Mesothelial cell of epicardium (in vitro differentiated cells): ENCODE measurements at regions not wholly inside any gene's neighbourhood (a gene's known extent, or its start where the extent isn't known, plus 50 kb on each side); places are given as distances from the start of the nearest gene placed in this dataset.

ENCODE experiments used
- DNase-seq, 2 experiments: peaks; one replicate each; pipeline ENCODE4 v3.0.0; 2021; ENCODE audit warnings: low spot score in 2 of 2; ENCODE audit not compliant: unreplicated experiment in 2 of 2
- H3K27ac Mint-ChIP-seq: 2 replicates; pipeline ENCODE4 v1.8.0; 2021; ENCODE audit warnings: mixed read lengths
- H3K27me3 Mint-ChIP-seq: 2 replicates; pipeline ENCODE4 v1.8.0; 2021; ENCODE audit warnings: low read depth, mixed read lengths
- H3K36me3 Mint-ChIP-seq: 2 replicates; pipeline ENCODE4 v1.8.0; 2021; ENCODE audit warnings: mixed read lengths
- H3K4me1 Mint-ChIP-seq: 2 replicates; pipeline ENCODE4 v1.8.0; 2021; ENCODE audit warnings: mixed read lengths
- H3K4me3 Mint-ChIP-seq: 2 replicates; pipeline ENCODE4 v1.8.0; 2021; ENCODE audit warnings: mild to moderate bottlenecking, moderate library complexity, mixed read lengths
- H3K9me3 Mint-ChIP-seq: 2 replicates; pipeline ENCODE4 v1.8.0; 2021; ENCODE audit warnings: mixed read lengths
- TF ChIP-seq, protein P1 (sequence below): fragments of 200-600 bp; sonication (generic); IDR thresholded peaks from one replicate; pipeline ENCODE4 v1.5.0; 2021; ENCODE audit warnings: antibody characterized with exemption; ENCODE audit not compliant: unreplicated experiment

- no peak overlapping the region for H3K4me3 Mint-ChIP-seq
- no peak for DNase-seq
- TF ChIP-seq, protein P1, sequence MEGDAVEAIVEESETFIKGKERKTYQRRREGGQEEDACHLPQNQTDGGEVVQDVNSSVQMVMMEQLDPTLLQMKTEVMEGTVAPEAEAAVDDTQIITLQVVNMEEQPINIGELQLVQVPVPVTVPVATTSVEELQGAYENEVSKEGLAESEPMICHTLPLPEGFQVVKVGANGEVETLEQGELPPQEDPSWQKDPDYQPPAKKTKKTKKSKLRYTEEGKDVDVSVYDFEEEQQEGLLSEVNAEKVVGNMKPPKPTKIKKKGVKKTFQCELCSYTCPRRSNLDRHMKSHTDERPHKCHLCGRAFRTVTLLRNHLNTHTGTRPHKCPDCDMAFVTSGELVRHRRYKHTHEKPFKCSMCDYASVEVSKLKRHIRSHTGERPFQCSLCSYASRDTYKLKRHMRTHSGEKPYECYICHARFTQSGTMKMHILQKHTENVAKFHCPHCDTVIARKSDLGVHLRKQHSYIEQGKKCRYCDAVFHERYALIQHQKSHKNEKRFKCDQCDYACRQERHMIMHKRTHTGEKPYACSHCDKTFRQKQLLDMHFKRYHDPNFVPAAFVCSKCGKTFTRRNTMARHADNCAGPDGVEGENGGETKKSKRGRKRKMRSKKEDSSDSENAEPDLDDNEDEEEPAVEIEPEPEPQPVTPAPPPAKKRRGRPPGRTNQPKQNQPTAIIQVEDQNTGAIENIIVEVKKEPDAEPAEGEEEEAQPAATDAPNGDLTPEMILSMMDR = no peak
- H3K36me3 Mint-ChIP-seq = no peaks in the 10 kb centered on the region
- no peaks in the 10 kb centered on the region for H3K27me3 Mint-ChIP-seq
- no peaks in the 10 kb centered on the region for H3K9me3 Mint-ChIP-seq
- no peak overlapping the region for H3K27ac Mint-ChIP-seq
- no peaks in the 10 kb centered on the region for H3K4me1 Mint-ChIP-seq
Observed at GRCh38 chr3:86739244-86739643, 251.7 kb downstream of the VGLL3 start.

- no peaks in the 10 kb centered on the region for H3K4me1 Mint-ChIP-seq
- no peaks in the 10 kb centered on the region for H3K9me3 Mint-ChIP-seq
- H3K27ac Mint-ChIP-seq = no peak overlapping the region
- no peak for DNase-seq
- TF ChIP-seq, protein P1 = no peak
- H3K27me3 Mint-ChIP-seq = no peaks in the 10 kb centered on the region
- H3K36me3 Mint-ChIP-seq = no peaks in the 10 kb centered on the region
- no peak overlapping the region for H3K4me3 Mint-ChIP-seq
Observed at GRCh38 chr3:86738684-86739083, 252.3 kb downstream of the VGLL3 start.

- no peaks in the 10 kb centered on the region for H3K36me3 Mint-ChIP-seq
- DNase-seq = no peak
- no peak overlapping the region for H3K4me3 Mint-ChIP-seq
- TF ChIP-seq, protein P1 = no peak
- no peak overlapping the region for H3K27ac Mint-ChIP-seq
- no peaks in the 10 kb centered on the region for H3K27me3 Mint-ChIP-seq
- H3K4me1 Mint-ChIP-seq = no peaks in the 10 kb centered on the region
- H3K9me3 Mint-ChIP-seq = peaks cover 2% of the 10 kb centered on the region
Observed at GRCh38 chr3:86737517-86737916, 253.4 kb downstream of the VGLL3 start.

DNA sequence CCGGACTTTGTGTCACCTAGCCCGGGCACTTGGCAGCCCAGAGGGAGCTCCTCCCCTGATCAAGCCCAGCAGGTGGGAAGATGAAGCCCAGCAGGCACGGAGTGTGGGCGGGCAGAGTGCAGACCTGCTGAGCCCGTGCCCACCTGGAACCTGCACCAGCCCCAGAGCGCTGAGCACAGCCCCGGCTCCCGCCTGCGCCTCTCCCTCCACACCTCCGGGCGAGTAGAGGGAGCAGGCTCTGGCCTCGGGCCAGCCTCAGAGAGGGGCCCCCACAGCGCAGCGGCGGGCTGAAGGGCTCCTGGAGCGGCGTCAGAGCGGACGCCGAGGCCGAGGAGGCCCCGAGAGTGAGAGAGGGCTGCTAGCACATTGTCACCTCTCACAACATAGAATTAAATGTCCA is 257.7 kb downstream of the VGLL3 start:
- Mint-ChIP-seq H3K27me3 (no peaks in the 10 kb centered on the region), H3K4me1 (no peaks in the 10 kb centered on the region), H3K36me3 (no peaks in the 10 kb centered on the region), H3K27ac (no peak overlapping the region), H3K9me3 (peaks cover 13% of the 10 kb centered on the region), H3K4me3 (no peak overlapping the region)
- TF ChIP-seq, protein P1 = no peak
- no peak for DNase-seq

DNA sequence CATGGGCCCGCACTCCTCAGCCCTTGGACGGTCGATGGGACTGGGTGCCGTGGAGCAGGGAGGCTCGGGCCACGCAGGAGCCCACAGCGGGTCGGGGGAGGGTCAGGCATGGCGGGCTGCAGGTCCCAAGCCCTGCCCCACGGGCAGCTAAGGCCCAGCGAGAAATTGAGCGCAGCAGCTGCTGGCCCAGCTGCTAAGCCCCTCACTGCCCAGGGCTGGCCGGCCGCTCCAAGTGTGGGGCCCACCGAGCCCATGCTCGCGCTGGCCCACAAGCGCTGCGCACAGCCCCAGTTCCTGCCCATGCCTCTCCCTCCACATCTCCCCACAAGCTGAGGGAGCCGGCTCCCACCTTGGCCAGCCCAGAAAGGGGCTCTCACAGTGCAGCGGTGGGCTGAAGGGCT is 259.4 kb downstream of the VGLL3 start:
- TF ChIP-seq, protein P1 = no peak
- no peaks in the 10 kb centered on the region for H3K36me3 Mint-ChIP-seq
- no peaks in the 10 kb centered on the region for H3K27me3 Mint-ChIP-seq
- no peak overlapping the region for H3K4me3 Mint-ChIP-seq
- no peak overlapping the region for H3K27ac Mint-ChIP-seq
- DNase-seq = no peak
- H3K4me1 Mint-ChIP-seq = no peaks in the 10 kb centered on the region
- peaks cover 13% of the 10 kb centered on the region for H3K9me3 Mint-ChIP-seq

GRCh38 chr3:86723433-86723832 is 267.5 kb downstream of the VGLL3 start:
- no peak for DNase-seq
- Mint-ChIP-seq H3K4me3 (no peak overlapping the region), H3K27me3 (no peaks in the 10 kb centered on the region), H3K9me3 (no peaks in the 10 kb centered on the region), H3K4me1 (no peaks in the 10 kb centered on the region), H3K36me3 (no peaks in the 10 kb centered on the region), H3K27ac (no peak overlapping the region)
- TF ChIP-seq, protein P1 = no peak
